ENCODE measurements at regions not wholly inside any gene's neighbourhood (a gene's known extent, or its start where the extent isn't known, plus 50 kb on each side); places are given as distances from the start of the nearest gene placed in this dataset.

DNA sequence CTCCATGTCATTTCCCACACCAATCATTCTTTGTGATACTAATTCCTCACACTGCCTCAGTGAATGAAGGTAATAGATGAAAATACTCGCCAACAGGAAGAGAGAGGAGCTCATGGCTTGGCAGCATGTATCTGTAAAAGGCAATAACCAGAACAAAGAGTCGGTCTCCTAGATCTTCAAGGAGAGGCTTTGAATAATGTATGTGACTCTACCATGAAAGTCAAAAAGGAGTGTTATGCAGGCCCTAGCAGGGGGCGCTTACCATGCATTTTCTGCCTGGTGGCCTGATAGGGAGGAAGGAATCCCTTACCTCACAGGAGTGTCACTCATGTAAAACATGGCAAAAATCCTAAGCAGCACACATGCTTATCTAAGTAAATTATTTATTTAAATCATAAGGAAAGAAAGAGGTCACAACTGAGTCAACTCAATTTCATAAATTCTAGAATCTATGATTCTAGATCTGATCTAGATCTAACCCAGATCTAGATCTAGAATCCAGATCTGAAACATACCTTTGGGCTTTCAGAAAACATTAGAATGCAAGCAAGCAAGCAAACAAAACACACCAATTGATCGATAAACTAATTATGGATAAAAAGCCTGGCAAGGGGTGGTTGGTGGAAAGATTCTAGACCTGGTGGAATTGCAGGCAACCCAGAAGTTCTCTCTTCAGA lies 226.3 kb upstream of the KLF6 start:
- no peak for TF ChIP-seq RAD21 (IDR thresholded peaks at IDR 0.05; ENCODE audit: low read depth)
- TF ChIP-seq, protein P1, sequence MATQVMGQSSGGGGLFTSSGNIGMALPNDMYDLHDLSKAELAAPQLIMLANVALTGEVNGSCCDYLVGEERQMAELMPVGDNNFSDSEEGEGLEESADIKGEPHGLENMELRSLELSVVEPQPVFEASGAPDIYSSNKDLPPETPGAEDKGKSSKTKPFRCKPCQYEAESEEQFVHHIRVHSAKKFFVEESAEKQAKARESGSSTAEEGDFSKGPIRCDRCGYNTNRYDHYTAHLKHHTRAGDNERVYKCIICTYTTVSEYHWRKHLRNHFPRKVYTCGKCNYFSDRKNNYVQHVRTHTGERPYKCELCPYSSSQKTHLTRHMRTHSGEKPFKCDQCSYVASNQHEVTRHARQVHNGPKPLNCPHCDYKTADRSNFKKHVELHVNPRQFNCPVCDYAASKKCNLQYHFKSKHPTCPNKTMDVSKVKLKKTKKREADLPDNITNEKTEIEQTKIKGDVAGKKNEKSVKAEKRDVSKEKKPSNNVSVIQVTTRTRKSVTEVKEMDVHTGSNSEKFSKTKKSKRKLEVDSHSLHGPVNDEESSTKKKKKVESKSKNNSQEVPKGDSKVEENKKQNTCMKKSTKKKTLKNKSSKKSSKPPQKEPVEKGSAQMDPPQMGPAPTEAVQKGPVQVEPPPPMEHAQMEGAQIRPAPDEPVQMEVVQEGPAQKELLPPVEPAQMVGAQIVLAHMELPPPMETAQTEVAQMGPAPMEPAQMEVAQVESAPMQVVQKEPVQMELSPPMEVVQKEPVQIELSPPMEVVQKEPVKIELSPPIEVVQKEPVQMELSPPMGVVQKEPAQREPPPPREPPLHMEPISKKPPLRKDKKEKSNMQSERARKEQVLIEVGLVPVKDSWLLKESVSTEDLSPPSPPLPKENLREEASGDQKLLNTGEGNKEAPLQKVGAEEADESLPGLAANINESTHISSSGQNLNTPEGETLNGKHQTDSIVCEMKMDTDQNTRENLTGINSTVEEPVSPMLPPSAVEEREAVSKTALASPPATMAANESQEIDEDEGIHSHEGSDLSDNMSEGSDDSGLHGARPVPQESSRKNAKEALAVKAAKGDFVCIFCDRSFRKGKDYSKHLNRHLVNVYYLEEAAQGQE (IDR thresholded peaks at IDR 0.05; ENCODE audit: low read depth), result no peak
- TF ChIP-seq NFIC (IDR thresholded peaks at IDR 0.05), result no peak
- no peak for TF ChIP-seq EP300 (IDR thresholded peaks at IDR 0.05; ENCODE audit: borderline replicate concordance)
- TF ChIP-seq, protein P2, sequence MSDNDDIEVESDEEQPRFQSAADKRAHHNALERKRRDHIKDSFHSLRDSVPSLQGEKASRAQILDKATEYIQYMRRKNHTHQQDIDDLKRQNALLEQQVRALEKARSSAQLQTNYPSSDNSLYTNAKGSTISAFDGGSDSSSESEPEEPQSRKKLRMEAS (IDR thresholded peaks at IDR 0.05), result no peak
- TF ChIP-seq TAF1 (IDR thresholded peaks at IDR 0.05; ENCODE audit: low read depth), result no peak
- no peak for TF ChIP-seq CEBPB (IDR thresholded peaks at IDR 0.05)
- no peak for TF ChIP-seq YY1 (IDR thresholded peaks at IDR 0.05; ENCODE audit: low read depth)

Data from Ishikawa (cell line).